ENCODE measurements at regions not wholly inside any gene's neighbourhood (a gene's known extent, or its start where the extent isn't known, plus 50 kb on each side); places are given as distances from the start of the nearest gene placed in this dataset.

DNA sequence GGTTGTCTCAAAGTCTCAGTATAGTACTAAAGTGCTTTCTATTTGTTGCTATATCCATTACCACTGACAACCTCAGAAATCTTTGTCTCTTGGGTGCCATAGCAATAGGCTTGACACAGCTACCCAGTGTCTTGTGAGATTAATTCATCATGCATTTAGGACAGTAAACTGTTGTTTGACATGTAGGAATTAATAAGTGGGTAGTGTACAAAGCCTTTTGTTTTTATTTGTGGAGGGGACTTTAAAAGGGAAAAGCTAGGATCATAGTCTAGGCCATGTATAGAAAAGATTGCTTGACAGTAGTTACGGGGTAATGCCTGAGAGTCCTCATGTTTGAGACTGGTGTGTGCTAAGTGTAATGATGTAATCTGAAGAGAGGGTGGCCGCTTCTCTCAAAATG is 102.6 kb upstream of the AGR3 start:
- TF ChIP-seq EP300 (IDR thresholded peaks at IDR 0.05) (no peak), POLR2AphosphoS5 (IDR thresholded peaks at IDR 0.05) (no peak)
- TF ChIP-seq, protein P1, sequence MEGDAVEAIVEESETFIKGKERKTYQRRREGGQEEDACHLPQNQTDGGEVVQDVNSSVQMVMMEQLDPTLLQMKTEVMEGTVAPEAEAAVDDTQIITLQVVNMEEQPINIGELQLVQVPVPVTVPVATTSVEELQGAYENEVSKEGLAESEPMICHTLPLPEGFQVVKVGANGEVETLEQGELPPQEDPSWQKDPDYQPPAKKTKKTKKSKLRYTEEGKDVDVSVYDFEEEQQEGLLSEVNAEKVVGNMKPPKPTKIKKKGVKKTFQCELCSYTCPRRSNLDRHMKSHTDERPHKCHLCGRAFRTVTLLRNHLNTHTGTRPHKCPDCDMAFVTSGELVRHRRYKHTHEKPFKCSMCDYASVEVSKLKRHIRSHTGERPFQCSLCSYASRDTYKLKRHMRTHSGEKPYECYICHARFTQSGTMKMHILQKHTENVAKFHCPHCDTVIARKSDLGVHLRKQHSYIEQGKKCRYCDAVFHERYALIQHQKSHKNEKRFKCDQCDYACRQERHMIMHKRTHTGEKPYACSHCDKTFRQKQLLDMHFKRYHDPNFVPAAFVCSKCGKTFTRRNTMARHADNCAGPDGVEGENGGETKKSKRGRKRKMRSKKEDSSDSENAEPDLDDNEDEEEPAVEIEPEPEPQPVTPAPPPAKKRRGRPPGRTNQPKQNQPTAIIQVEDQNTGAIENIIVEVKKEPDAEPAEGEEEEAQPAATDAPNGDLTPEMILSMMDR (IDR thresholded peaks at IDR 0.05) = no peak

Data from sigmoid colon (tissue), 4 donors.